ENCODE measurements at regions not wholly inside any gene's neighbourhood (a gene's known extent, or its start where the extent isn't known, plus 50 kb on each side); places are given as distances from the start of the nearest gene placed in this dataset.

GRCh38 chr14:97415907-97416306, 618.7 kb downstream of the VRK1 start:
- WGBS (ENCODE audit: insufficient coverage) = 69% methylated on average over 2 of the region's 7 CpGs
- Histone ChIP-seq H3K27me3 (ENCODE audit: control insufficient read depth, insufficient read depth, low read length) (peaks cover 26% of the 10 kb centered on the region), H3K4me3 (ENCODE audit: low read depth, low read length) (no peak overlapping the region), H3K9me3 (ENCODE audit: control insufficient read depth, insufficient read depth, low read length) (no peaks in the 10 kb centered on the region), H3K36me3 (ENCODE audit: control insufficient read depth, insufficient read depth, low read length) (no peaks in the 10 kb centered on the region), H3K27ac (ENCODE audit: low read depth, low read length) (no peak overlapping the region), H3K4me1 (ENCODE audit: control insufficient read depth, insufficient read depth, low read length) (peaks cover 23% of the 10 kb centered on the region)
- peak in 2 of 6 donors; percentile 55 to 89 for DNase-seq (ENCODE audit: low read depth in 4 of 6, low spot score in 6 of 6)

GRCh38 chr14:97416550-97416949, 619.4 kb downstream of the VRK1 start:
- Histone ChIP-seq H3K27me3 (ENCODE audit: control insufficient read depth, insufficient read depth, low read length) (peaks cover 25% of the 10 kb centered on the region), H3K9me3 (ENCODE audit: control insufficient read depth, insufficient read depth, low read length) (no peaks in the 10 kb centered on the region), H3K4me3 (ENCODE audit: low read depth, low read length) (no peak overlapping the region), H3K4me1 (ENCODE audit: control insufficient read depth, insufficient read depth, low read length) (peaks cover 23% of the 10 kb centered on the region), H3K36me3 (ENCODE audit: control insufficient read depth, insufficient read depth, low read length) (no peaks in the 10 kb centered on the region), H3K27ac (ENCODE audit: low read depth, low read length) (no peak overlapping the region)
- 95% methylated on average over 3 of the region's 5 CpGs for WGBS (ENCODE audit: insufficient coverage)
- DNase-seq (ENCODE audit: low read depth in 4 of 6, low spot score in 6 of 6) = no peak

- no peaks in the 10 kb centered on the region for H3K9me3 ChIP-seq (ENCODE audit: control insufficient read depth, insufficient read depth, low read length)
- H3K36me3 ChIP-seq (ENCODE audit: control insufficient read depth, insufficient read depth, low read length) = no peaks in the 10 kb centered on the region
- H3K27ac ChIP-seq (ENCODE audit: low read depth, low read length) = no peak overlapping the region
- H3K4me1 ChIP-seq (ENCODE audit: control insufficient read depth, insufficient read depth, low read length) = peaks cover 23% of the 10 kb centered on the region
- H3K27me3 ChIP-seq (ENCODE audit: control insufficient read depth, insufficient read depth, low read length) = peaks cover 18% of the 10 kb centered on the region
- 67% methylated on average over 1 of the region's 3 CpGs for WGBS (ENCODE audit: insufficient coverage)
- no peak for DNase-seq (ENCODE audit: low read depth in 4 of 6, low spot score in 6 of 6)
- H3K4me3 ChIP-seq (ENCODE audit: low read depth, low read length) = no peak overlapping the region
Measured at GRCh38 chr14:97417331-97417730, 620.1 kb downstream of the VRK1 start.

- Histone ChIP-seq H3K9me3 (ENCODE audit: control insufficient read depth, insufficient read depth, low read length) (no peaks in the 10 kb centered on the region), H3K4me3 (ENCODE audit: low read depth, low read length) (no peak overlapping the region), H3K27ac (ENCODE audit: low read depth, low read length) (no peak overlapping the region), H3K36me3 (ENCODE audit: control insufficient read depth, insufficient read depth, low read length) (no peaks in the 10 kb centered on the region), H3K4me1 (ENCODE audit: control insufficient read depth, insufficient read depth, low read length) (peaks cover 7% of the 10 kb centered on the region), H3K27me3 (ENCODE audit: control insufficient read depth, insufficient read depth, low read length) (no peaks in the 10 kb centered on the region)
- WGBS (ENCODE audit: insufficient coverage) = no CpG with 5 or more reads among the region's 6 CpGs
- DNase-seq (ENCODE audit: low read depth in 4 of 6, low spot score in 6 of 6) = no peak
Measured at GRCh38 chr14:97420211-97420610, 623.0 kb downstream of the VRK1 start.

GRCh38 chr14:97426776-97427175, 629.6 kb downstream of the VRK1 start:
- Histone ChIP-seq H3K9me3 (ENCODE audit: control insufficient read depth, insufficient read depth, low read length) (no peaks in the 10 kb centered on the region), H3K4me3 (ENCODE audit: low read depth, low read length) (no peak overlapping the region), H3K4me1 (ENCODE audit: control insufficient read depth, insufficient read depth, low read length) (no peaks in the 10 kb centered on the region), H3K27ac (ENCODE audit: low read depth, low read length) (no peak overlapping the region), H3K36me3 (ENCODE audit: control insufficient read depth, insufficient read depth, low read length) (no peaks in the 10 kb centered on the region), H3K27me3 (ENCODE audit: control insufficient read depth, insufficient read depth, low read length) (no peaks in the 10 kb centered on the region)
- WGBS (ENCODE audit: insufficient coverage) = 88% methylated on average over 5 of the region's 6 CpGs
- DNase-seq (ENCODE audit: low read depth in 4 of 6, low spot score in 6 of 6) = no peak

GRCh38 chr14:97428808-97429440, 631.7 kb downstream of the VRK1 start:
- no peaks in the 10 kb centered on the region for H3K4me1 ChIP-seq (ENCODE audit: control insufficient read depth, insufficient read depth, low read length)

GRCh38 chr14:97432586-97432985, 635.4 kb downstream of the VRK1 start:
- WGBS (ENCODE audit: insufficient coverage) = 84% methylated on average over 4 of the region's 6 CpGs
- Histone ChIP-seq H3K36me3 (ENCODE audit: control insufficient read depth, insufficient read depth, low read length) (no peaks in the 10 kb centered on the region), H3K27me3 (ENCODE audit: control insufficient read depth, insufficient read depth, low read length) (no peaks in the 10 kb centered on the region), H3K27ac (ENCODE audit: low read depth, low read length) (no peak overlapping the region), H3K4me1 (ENCODE audit: control insufficient read depth, insufficient read depth, low read length) (no peaks in the 10 kb centered on the region), H3K4me3 (ENCODE audit: low read depth, low read length) (no peak overlapping the region), H3K9me3 (ENCODE audit: control insufficient read depth, insufficient read depth, low read length) (no peaks in the 10 kb centered on the region)
- no peak for DNase-seq (ENCODE audit: low read depth in 4 of 6, low spot score in 6 of 6)

More at GRCh38 chr14:97428808-97429440, 631.7 kb downstream of the VRK1 start:
- no peaks in the 10 kb centered on the region for H3K27me3 ChIP-seq (ENCODE audit: control insufficient read depth, insufficient read depth, low read length)
- WGBS (ENCODE audit: insufficient coverage) = 89% methylated on average over 1 of the region's 2 CpGs
- H3K9me3 ChIP-seq (ENCODE audit: control insufficient read depth, insufficient read depth, low read length) = no peaks in the 10 kb centered on the region
- peak in 1 of 6 donors; percentile 62 for DNase-seq (ENCODE audit: low read depth in 4 of 6, low spot score in 6 of 6)
- H3K36me3 ChIP-seq (ENCODE audit: control insufficient read depth, insufficient read depth, low read length) = no peaks in the 10 kb centered on the region
- H3K4me3 ChIP-seq (ENCODE audit: low read depth, low read length) = no peak overlapping the region
- no peak overlapping the region for H3K27ac ChIP-seq (ENCODE audit: low read depth, low read length)

- H3K4me3 ChIP-seq (ENCODE audit: low read depth, low read length) = no peak overlapping the region
- no peak overlapping the region for H3K27ac ChIP-seq (ENCODE audit: low read depth, low read length)
- no peak for DNase-seq (ENCODE audit: low read depth in 4 of 6, low spot score in 6 of 6)
- H3K36me3 ChIP-seq (ENCODE audit: control insufficient read depth, insufficient read depth, low read length) = no peaks in the 10 kb centered on the region
- 81% methylated on average over 7 of the region's 9 CpGs for WGBS (ENCODE audit: insufficient coverage)
- H3K9me3 ChIP-seq (ENCODE audit: control insufficient read depth, insufficient read depth, low read length) = no peaks in the 10 kb centered on the region
- no peaks in the 10 kb centered on the region for H3K4me1 ChIP-seq (ENCODE audit: control insufficient read depth, insufficient read depth, low read length)
- H3K27me3 ChIP-seq (ENCODE audit: control insufficient read depth, insufficient read depth, low read length) = no peaks in the 10 kb centered on the region
Measured at GRCh38 chr14:97441740-97442362, 644.7 kb downstream of the VRK1 start.

GRCh38 chr14:97442363-97442762, 645.2 kb downstream of the VRK1 start:
- WGBS (ENCODE audit: insufficient coverage) = 100% methylated on average over 2 of the region's 2 CpGs
- Histone ChIP-seq H3K27me3 (ENCODE audit: control insufficient read depth, insufficient read depth, low read length) (no peaks in the 10 kb centered on the region), H3K27ac (ENCODE audit: low read depth, low read length) (no peak overlapping the region), H3K4me1 (ENCODE audit: control insufficient read depth, insufficient read depth, low read length) (no peaks in the 10 kb centered on the region), H3K4me3 (ENCODE audit: low read depth, low read length) (no peak overlapping the region), H3K9me3 (ENCODE audit: control insufficient read depth, insufficient read depth, low read length) (no peaks in the 10 kb centered on the region), H3K36me3 (ENCODE audit: control insufficient read depth, insufficient read depth, low read length) (no peaks in the 10 kb centered on the region)
- no peak for DNase-seq (ENCODE audit: low read depth in 4 of 6, low spot score in 6 of 6)

GRCh38 chr14:97443412-97443811, 646.2 kb downstream of the VRK1 start:
- DNase-seq (ENCODE audit: low read depth in 4 of 6, low spot score in 6 of 6) = no peak
- Histone ChIP-seq H3K9me3 (ENCODE audit: control insufficient read depth, insufficient read depth, low read length) (no peaks in the 10 kb centered on the region), H3K4me1 (ENCODE audit: control insufficient read depth, insufficient read depth, low read length) (no peaks in the 10 kb centered on the region), H3K27ac (ENCODE audit: low read depth, low read length) (no peak overlapping the region), H3K4me3 (ENCODE audit: low read depth, low read length) (no peak overlapping the region), H3K36me3 (ENCODE audit: control insufficient read depth, insufficient read depth, low read length) (no peaks in the 10 kb centered on the region), H3K27me3 (ENCODE audit: control insufficient read depth, insufficient read depth, low read length) (no peaks in the 10 kb centered on the region)
- 75% methylated on average over 2 of the region's 3 CpGs for WGBS (ENCODE audit: insufficient coverage)

All from spinal cord (tissue), 9 donors.